Hematopoietic multipotent progenitor cell (in vitro differentiated cells): ENCODE measurements at regions not wholly inside any gene's neighbourhood (a gene's known extent, or its start where the extent isn't known, plus 50 kb on each side); places are given as distances from the start of the nearest gene placed in this dataset.

Experiments
- DNase-seq, 3 donors: peaks; one replicate each; pipeline ENCODE4 v3.0.0-alpha.2; 2011 to 2015; ENCODE audit warnings: low read depth in 2 of 3, low spot score in 2 of 3

- no peak for DNase-seq
Measured at GRCh38 chr17:5861246-5861645, 208.9 kb upstream of the WSCD1 start.

- no peak for DNase-seq
Measured at GRCh38 chr17:5861854-5862253, 208.3 kb upstream of the WSCD1 start.

GRCh38 chr17:5862395-5862794 is 207.8 kb upstream of the WSCD1 start:
- no peak for DNase-seq

GRCh38 chr17:5864741-5865657 is 205.2 kb upstream of the WSCD1 start:
- no peak for DNase-seq

- no peak for DNase-seq
Measured at GRCh38 chr17:5866978-5867377, 203.2 kb upstream of the WSCD1 start.

GRCh38 chr17:5869041-5869745 is 201.0 kb upstream of the WSCD1 start:
- no peak for DNase-seq

- DNase-seq, result no peak
Measured at GRCh38 chr17:5870231-5870953, 199.8 kb upstream of the WSCD1 start.

GRCh38 chr17:5871666-5872065 is 198.5 kb upstream of the WSCD1 start:
- DNase-seq, result no peak

- no peak for DNase-seq
Measured at GRCh38 chr17:5872831-5873230, 197.3 kb upstream of the WSCD1 start.

GRCh38 chr17:5873781-5874180 is 196.4 kb upstream of the WSCD1 start:
- no peak for DNase-seq

GRCh38 chr17:5874486-5874885 is 195.7 kb upstream of the WSCD1 start:
- DNase-seq, result no peak

- no peak for DNase-seq
Measured at GRCh38 chr17:5877366-5877765, 192.8 kb upstream of the WSCD1 start.

- no peak for DNase-seq
Measured at GRCh38 chr17:5877948-5878347, 192.2 kb upstream of the WSCD1 start.

GRCh38 chr17:5881849-5882248 is 188.3 kb upstream of the WSCD1 start:
- DNase-seq, result no peak

- no peak for DNase-seq
Measured at GRCh38 chr17:5883775-5884665, 186.2 kb upstream of the WSCD1 start.

GRCh38 chr17:5885336-5885735 is 184.8 kb upstream of the WSCD1 start:
- DNase-seq, result no peak

GRCh38 chr17:5888811-5889210 is 181.4 kb upstream of the WSCD1 start:
- DNase-seq, result no peak

- DNase-seq, result no peak
Measured at GRCh38 chr17:5892921-5893675, 177.1 kb upstream of the WSCD1 start.

GRCh38 chr17:5893741-5894140 is 176.4 kb upstream of the WSCD1 start:
- DNase-seq, result no peak

- DNase-seq, result no peak
Measured at GRCh38 chr17:5895276-5895675, 174.9 kb upstream of the WSCD1 start.
